Mesothelial cell of epicardium (in vitro differentiated cells): ENCODE measurements at regions not wholly inside any gene's neighbourhood (a gene's known extent, or its start where the extent isn't known, plus 50 kb on each side); places are given as distances from the start of the nearest gene placed in this dataset.

Experiments
- DNase-seq, 2 experiments: peaks; one replicate each; pipeline ENCODE4 v3.0.0; 2021; ENCODE audit warnings: low spot score in 2 of 2; ENCODE audit not compliant: unreplicated experiment in 2 of 2
- H3K27ac Mint-ChIP-seq: 2 replicates; pipeline ENCODE4 v1.8.0; 2021; ENCODE audit warnings: mixed read lengths
- H3K27me3 Mint-ChIP-seq: 2 replicates; pipeline ENCODE4 v1.8.0; 2021; ENCODE audit warnings: low read depth, mixed read lengths
- H3K36me3 Mint-ChIP-seq: 2 replicates; pipeline ENCODE4 v1.8.0; 2021; ENCODE audit warnings: mixed read lengths
- H3K4me1 Mint-ChIP-seq: 2 replicates; pipeline ENCODE4 v1.8.0; 2021; ENCODE audit warnings: mixed read lengths
- H3K4me3 Mint-ChIP-seq: 2 replicates; pipeline ENCODE4 v1.8.0; 2021; ENCODE audit warnings: mild to moderate bottlenecking, moderate library complexity, mixed read lengths
- H3K9me3 Mint-ChIP-seq: 2 replicates; pipeline ENCODE4 v1.8.0; 2021; ENCODE audit warnings: mixed read lengths
- TF ChIP-seq, protein P1 (sequence below): fragments of 200-600 bp; sonication (generic); IDR thresholded peaks from one replicate; pipeline ENCODE4 v1.5.0; 2021; ENCODE audit warnings: antibody characterized with exemption; ENCODE audit not compliant: unreplicated experiment

DNA sequence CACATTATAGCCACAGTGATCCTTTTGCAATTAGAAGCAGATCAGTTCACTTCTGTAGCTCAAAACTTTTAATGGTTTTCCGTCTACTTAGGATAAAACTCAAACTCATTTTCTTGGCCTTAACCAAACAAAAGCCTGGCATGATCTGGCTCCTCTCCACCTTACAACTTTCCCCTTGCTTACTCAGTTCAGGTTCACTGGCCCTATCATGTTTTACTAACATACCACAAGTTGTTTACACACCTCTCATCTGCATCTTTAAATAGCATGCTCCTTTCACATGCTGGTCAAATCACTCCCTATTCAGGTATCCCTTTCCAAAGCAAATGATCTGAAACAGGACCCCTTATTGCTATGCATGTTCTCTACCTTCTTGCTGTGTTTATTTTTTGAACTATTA, 191.4 kb upstream of the FAM83B start:
- no peaks in the 10 kb centered on the region for H3K27me3 Mint-ChIP-seq
- peaks cover 4% of the 10 kb centered on the region for H3K4me1 Mint-ChIP-seq
- no peaks in the 10 kb centered on the region for H3K36me3 Mint-ChIP-seq
- no peak overlapping the region for H3K4me3 Mint-ChIP-seq
- no peaks in the 10 kb centered on the region for H3K9me3 Mint-ChIP-seq
- no peak for DNase-seq
- H3K27ac Mint-ChIP-seq = no peak overlapping the region
- TF ChIP-seq, protein P1, sequence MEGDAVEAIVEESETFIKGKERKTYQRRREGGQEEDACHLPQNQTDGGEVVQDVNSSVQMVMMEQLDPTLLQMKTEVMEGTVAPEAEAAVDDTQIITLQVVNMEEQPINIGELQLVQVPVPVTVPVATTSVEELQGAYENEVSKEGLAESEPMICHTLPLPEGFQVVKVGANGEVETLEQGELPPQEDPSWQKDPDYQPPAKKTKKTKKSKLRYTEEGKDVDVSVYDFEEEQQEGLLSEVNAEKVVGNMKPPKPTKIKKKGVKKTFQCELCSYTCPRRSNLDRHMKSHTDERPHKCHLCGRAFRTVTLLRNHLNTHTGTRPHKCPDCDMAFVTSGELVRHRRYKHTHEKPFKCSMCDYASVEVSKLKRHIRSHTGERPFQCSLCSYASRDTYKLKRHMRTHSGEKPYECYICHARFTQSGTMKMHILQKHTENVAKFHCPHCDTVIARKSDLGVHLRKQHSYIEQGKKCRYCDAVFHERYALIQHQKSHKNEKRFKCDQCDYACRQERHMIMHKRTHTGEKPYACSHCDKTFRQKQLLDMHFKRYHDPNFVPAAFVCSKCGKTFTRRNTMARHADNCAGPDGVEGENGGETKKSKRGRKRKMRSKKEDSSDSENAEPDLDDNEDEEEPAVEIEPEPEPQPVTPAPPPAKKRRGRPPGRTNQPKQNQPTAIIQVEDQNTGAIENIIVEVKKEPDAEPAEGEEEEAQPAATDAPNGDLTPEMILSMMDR = no peak

DNA sequence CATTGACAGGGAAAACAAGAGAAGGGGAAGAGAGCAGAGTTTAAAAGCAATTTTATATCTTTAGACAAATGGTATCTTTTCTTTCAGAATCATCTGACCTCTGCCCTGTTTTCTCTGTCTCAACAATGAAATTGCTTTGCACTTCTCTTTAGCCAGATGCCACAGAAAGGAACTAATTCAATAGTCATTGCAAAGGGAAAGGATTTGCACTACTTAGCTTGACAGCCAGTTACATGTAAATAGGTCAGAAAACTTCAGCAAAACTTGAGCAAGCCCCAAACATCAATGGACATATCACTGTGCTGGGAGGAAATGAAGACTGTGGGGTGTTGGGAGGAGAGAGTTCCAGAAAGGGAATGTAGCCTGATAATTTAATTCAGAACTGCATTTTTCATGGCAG, 181.3 kb upstream of the FAM83B start:
- no peaks in the 10 kb centered on the region for H3K4me1 Mint-ChIP-seq
- no peak overlapping the region for H3K4me3 Mint-ChIP-seq
- H3K9me3 Mint-ChIP-seq = peaks cover 17% of the 10 kb centered on the region
- TF ChIP-seq, protein P1 = no peak
- H3K27me3 Mint-ChIP-seq = no peaks in the 10 kb centered on the region
- H3K36me3 Mint-ChIP-seq = peaks cover 4% of the 10 kb centered on the region
- DNase-seq = no peak
- H3K27ac Mint-ChIP-seq = no peak overlapping the region

DNA sequence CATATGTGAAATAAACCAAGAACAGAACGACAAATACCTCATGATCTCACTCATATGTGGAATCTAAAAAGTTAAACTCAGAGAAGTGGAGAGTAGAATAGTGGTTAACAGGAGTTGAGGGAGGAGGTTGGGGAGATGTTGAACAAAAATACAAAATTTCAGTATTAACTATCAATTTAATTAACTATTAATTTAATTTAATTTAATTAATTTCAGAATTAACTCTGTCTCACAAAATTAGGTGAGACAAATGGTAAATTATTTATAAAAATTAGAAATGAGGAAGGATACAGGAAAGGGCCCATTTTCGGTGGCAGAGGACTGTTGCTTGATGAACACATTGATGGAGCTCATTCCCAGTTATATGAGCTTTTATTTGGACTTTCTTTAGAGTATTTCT, 166.0 kb upstream of the FAM83B start:
- no peak overlapping the region for H3K27ac Mint-ChIP-seq
- H3K36me3 Mint-ChIP-seq = no peaks in the 10 kb centered on the region
- H3K4me3 Mint-ChIP-seq = no peak overlapping the region
- no peaks in the 10 kb centered on the region for H3K4me1 Mint-ChIP-seq
- DNase-seq = no peak
- TF ChIP-seq, protein P1 = no peak
- no peaks in the 10 kb centered on the region for H3K27me3 Mint-ChIP-seq
- H3K9me3 Mint-ChIP-seq = no peaks in the 10 kb centered on the region

DNA sequence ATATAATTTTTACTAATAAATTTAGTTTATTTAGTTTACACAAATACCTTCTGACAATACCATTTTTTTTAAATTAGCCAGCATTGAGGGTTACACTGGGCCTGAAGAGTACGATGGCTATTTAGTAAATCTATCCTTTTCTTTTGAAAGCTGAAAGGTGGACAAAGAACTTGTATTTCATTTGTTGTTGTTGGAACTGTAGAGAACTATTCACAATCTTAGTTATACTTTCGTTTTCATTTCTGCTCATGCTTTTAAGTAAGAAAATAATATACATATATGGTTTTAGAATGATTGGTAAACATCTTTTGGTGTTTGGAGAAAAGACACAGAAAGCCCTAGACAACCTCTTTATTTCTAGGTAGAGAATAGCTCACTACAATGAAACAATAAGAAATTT, 165.3 kb upstream of the FAM83B start:
- no peaks in the 10 kb centered on the region for H3K36me3 Mint-ChIP-seq
- TF ChIP-seq, protein P1 = no peak
- H3K4me1 Mint-ChIP-seq = no peaks in the 10 kb centered on the region
- H3K27me3 Mint-ChIP-seq = no peaks in the 10 kb centered on the region
- H3K27ac Mint-ChIP-seq = no peak overlapping the region
- H3K4me3 Mint-ChIP-seq = no peak overlapping the region
- H3K9me3 Mint-ChIP-seq = no peaks in the 10 kb centered on the region
- no peak for DNase-seq

DNA sequence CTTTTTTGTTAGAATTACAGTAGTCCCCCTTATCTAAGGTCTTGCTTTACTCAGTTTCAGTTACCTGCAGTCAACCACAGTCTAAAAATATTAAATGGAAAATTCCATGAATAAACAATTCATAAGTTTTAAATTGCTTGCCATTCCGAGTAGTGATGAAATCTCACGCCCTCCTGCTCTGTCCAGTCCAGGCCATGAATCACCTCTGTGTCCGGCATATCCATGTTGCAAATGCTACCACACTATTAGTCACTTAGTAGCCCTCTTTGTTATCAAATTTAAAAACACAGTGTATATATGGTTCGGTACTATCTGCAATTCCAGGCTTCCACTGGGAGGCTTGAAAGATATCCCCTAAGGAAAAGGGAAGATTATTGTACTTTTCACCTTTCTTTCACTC, 164.6 kb upstream of the FAM83B start:
- H3K27ac Mint-ChIP-seq = no peak overlapping the region
- H3K4me1 Mint-ChIP-seq = no peaks in the 10 kb centered on the region
- H3K36me3 Mint-ChIP-seq = no peaks in the 10 kb centered on the region
- no peaks in the 10 kb centered on the region for H3K9me3 Mint-ChIP-seq
- TF ChIP-seq, protein P1 = no peak
- no peak overlapping the region for H3K4me3 Mint-ChIP-seq
- H3K27me3 Mint-ChIP-seq = no peaks in the 10 kb centered on the region
- no peak for DNase-seq

DNA sequence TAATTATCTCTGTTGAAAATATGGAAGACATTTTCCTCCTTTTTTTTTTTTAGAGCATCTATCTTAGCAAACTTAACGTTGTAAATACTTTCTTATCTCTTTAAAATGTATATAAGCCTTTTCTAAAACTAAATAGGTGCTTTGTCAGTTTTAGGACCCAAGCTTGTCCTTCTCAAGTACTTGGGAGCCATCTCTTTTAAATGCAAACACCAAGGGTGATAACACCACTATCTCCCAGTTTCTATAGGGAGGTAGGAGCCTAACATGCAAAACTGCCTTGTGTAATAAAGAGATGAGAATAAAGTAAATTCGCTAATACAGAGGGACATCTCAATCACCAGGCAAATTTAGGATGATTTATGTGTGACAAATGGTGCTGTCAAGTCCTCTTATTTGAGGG, 157.0 kb upstream of the FAM83B start:
- Mint-ChIP-seq H3K27me3 (no peaks in the 10 kb centered on the region), H3K4me1 (peaks cover 4% of the 10 kb centered on the region), H3K36me3 (no peaks in the 10 kb centered on the region), H3K9me3 (no peaks in the 10 kb centered on the region), H3K27ac (no peak overlapping the region), H3K4me3 (no peak overlapping the region)
- no peak for DNase-seq
- TF ChIP-seq, protein P1 = no peak
